ENCODE measurements at regions not wholly inside any gene's neighbourhood (a gene's known extent, or its start where the extent isn't known, plus 50 kb on each side); places are given as distances from the start of the nearest gene placed in this dataset.

DNA sequence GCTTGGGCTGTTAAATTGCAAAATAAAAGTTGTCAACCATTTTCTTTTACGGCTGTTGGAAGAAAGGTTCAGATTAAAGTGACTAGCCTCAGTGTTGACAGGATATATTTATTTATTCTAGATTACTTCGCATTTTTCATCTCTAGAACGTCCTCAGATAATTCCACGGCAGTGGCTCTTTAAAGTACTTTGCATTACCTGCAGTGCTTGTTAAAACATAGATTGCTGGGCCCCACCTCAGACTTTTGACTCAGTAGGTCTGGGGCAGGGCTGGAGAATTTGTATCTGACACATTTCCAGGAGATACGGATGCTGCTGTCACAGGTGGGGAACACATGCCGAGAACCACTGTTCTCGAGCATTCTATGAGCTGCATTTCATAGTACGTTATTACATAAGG is 292.7 kb downstream of the EDEM1 start:
- no peak for FAIRE-seq
- Histone ChIP-seq H2AFZ (ENCODE audit: low read depth, low read length) (no peak overlapping the region; the same call in 1 of the 2 replicates), H3K9me3 (replicated peaks; ENCODE audit: control insufficient read depth, insufficient read depth, low read depth, low read length) (no peaks in the 10 kb centered on the region), H4K20me1 (replicated peaks; ENCODE audit: control insufficient read depth, insufficient read depth, low read length) (no peaks in the 10 kb centered on the region), H3K4me2 (ENCODE audit: insufficient read depth, low read length) (no peak overlapping the region), H3K27ac (ENCODE audit: extremely low read depth, low read depth, low read length) (no peak overlapping the region), H3K9me1 (ENCODE audit: control insufficient read depth, insufficient read depth, low read length) (no peaks in the 10 kb centered on the region), H3K4me1 (replicated peaks in 1 of 2; ENCODE audit: control insufficient read depth in 2 of 2, insufficient read depth in 2 of 2, low read length in 2 of 2) (peaks cover 0 to 11% of the 10 kb centered on the region in 2 experiments; a peak in 3 of 5 replicates), H3K9ac (ENCODE audit: insufficient read depth in 1 of 2, low read depth in 2 of 2, low read length in 2 of 2) (no peak overlapping the region), H3K4me3 (no peak overlapping the region), H3K79me2 (ENCODE audit: control insufficient read depth, insufficient read depth, low read length) (no peaks in the 10 kb centered on the region), H3K36me3 (ENCODE audit: control insufficient read depth, insufficient read depth, low read length) (no peaks in the 10 kb centered on the region), H3K27me3 (ENCODE audit: control insufficient read depth in 2 of 2, insufficient read depth in 2 of 2, low read length in 2 of 2) (no peaks in the 10 kb centered on the region)
- WGBS (ENCODE audit: insufficient coverage, low coverage, missing lambda C conversion rate) = 81% methylated on average over 8 of the region's 8 CpGs
- no peak for DNase-seq (ENCODE audit: extremely low read depth in 1 of 4, low spot score in 3 of 4)
- ChIA-PET CTCF (ENCODE audit: low intra/inter-chr PET ratio) (no interaction called here), POLR2A (interaction anchor here (1.4 kb wide), 1 partner anchor 32 kb away, joined by 3 read pairs; no protein-coding TSS in a partner anchor)
- no peak for ATAC-seq
- no peak for TF ChIP-seq OTX1 (CRISPR knock-in tag; IDR thresholded peaks at IDR 0.05)
- TF ChIP-seq, protein P1, sequence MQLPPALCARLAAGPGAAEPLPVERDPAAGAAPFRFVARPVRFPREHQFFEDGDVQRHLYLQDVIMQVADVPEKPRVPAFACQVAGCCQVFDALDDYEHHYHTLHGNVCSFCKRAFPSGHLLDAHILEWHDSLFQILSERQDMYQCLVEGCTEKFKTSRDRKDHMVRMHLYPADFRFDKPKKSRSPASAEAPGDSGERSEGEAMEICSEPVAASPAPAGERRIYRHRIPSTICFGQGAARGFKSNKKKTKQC (CRISPR knock-in tag; IDR thresholded peaks at IDR 0.05) = no peak
- TF ChIP-seq, protein P2, sequence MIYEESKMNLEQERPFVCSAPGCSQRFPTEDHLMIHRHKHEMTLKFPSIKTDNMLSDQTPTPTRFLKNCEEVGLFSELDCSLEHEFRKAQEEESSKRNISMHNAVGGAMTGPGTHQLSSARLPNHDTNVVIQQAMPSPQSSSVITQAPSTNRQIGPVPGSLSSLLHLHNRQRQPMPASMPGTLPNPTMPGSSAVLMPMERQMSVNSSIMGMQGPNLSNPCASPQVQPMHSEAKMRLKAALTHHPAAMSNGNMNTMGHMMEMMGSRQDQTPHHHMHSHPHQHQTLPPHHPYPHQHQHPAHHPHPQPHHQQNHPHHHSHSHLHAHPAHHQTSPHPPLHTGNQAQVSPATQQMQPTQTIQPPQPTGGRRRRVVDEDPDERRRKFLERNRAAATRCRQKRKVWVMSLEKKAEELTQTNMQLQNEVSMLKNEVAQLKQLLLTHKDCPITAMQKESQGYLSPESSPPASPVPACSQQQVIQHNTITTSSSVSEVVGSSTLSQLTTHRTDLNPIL (CRISPR knock-in tag; IDR thresholded peaks at IDR 0.05) = no peak
- no peak for TF ChIP-seq SAFB2 (IDR thresholded peaks at IDR 0.05; ENCODE audit: borderline replicate concordance, low read depth, low read length, severe bottlenecking)
- no peak for TF ChIP-seq KLF16 (IDR thresholded peaks at IDR 0.05)
- TF ChIP-seq ZNF830 (CRISPR knock-in tag; IDR thresholded peaks at IDR 0.05) = no peak
- TF ChIP-seq FIP1L1 (IDR thresholded peaks at IDR 0.05; ENCODE audit: low read depth, low read length, poor library complexity, severe bottlenecking) = no peak
- TF ChIP-seq FOSL1 (tag; conservative IDR thresholded peaks at IDR 0.05) = no peak
- TF ChIP-seq, protein P3, sequence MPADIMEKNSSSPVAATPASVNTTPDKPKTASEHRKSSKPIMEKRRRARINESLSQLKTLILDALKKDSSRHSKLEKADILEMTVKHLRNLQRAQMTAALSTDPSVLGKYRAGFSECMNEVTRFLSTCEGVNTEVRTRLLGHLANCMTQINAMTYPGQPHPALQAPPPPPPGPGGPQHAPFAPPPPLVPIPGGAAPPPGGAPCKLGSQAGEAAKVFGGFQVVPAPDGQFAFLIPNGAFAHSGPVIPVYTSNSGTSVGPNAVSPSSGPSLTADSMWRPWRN (IDR thresholded peaks at IDR 0.05; ENCODE audit: low read depth) = no peak
- no peak for TF ChIP-seq ETV1 (tag; conservative IDR thresholded peaks at IDR 0.05; ENCODE audit: low read depth)
- TF ChIP-seq, protein P4, sequence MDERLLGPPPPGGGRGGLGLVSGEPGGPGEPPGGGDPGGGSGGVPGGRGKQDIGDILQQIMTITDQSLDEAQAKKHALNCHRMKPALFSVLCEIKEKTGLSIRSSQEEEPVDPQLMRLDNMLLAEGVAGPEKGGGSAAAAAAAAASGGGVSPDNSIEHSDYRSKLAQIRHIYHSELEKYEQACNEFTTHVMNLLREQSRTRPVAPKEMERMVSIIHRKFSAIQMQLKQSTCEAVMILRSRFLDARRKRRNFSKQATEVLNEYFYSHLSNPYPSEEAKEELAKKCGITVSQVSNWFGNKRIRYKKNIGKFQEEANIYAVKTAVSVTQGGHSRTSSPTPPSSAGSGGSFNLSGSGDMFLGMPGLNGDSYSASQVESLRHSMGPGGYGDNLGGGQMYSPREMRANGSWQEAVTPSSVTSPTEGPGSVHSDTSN (CRISPR knock-in tag; IDR thresholded peaks at IDR 0.05; ENCODE audit: low read depth) = no peak
- TF ChIP-seq, protein P4 (tag; conservative IDR thresholded peaks at IDR 0.05; ENCODE audit: low read depth) = no peak
- no peak for TF ChIP-seq PPARD (CRISPR knock-in tag; IDR thresholded peaks at IDR 0.05)
- TF ChIP-seq ASH1L (IDR thresholded peaks at IDR 0.05; ENCODE audit: borderline replicate concordance, low read depth, partially characterized antibody) = no peak
- TF ChIP-seq RBM14 (IDR thresholded peaks at IDR 0.05; ENCODE audit: borderline replicate concordance, insufficient read depth, low read depth, low read length) = no peak
- in situ Hi-C loops (cut with MboI) = no loop called here
- intact Hi-C loops (cut with micrococcal nuclease) = no loop called here
- no TSS peak for BruUV-seq (replicated peaks)
